GM21576 (cell line): ENCODE measurements at regions not wholly inside any gene's neighbourhood (a gene's known extent, or its start where the extent isn't known, plus 50 kb on each side); places are given as distances from the start of the nearest gene placed in this dataset.

ENCODE experiments used
- ATAC-seq: cut with Tn5 transposase; IDR thresholded peaks from one replicate; pipeline ENCODE4 v1.9.1; 2021; ENCODE audit warnings: mild to moderate bottlenecking, moderate library complexity; ENCODE audit not compliant: unreplicated experiment

- peak; percentile 98 for ATAC-seq
These were observed 120.9 kb downstream of the SAMMSON start for GRCh38 chr3:70120357-70120966.

GRCh38 chr3:70127192-70127591 is 127.7 kb downstream of the SAMMSON start:
- no peak for ATAC-seq

- ATAC-seq, result no peak
These were observed 137.8 kb downstream of the SAMMSON start for GRCh38 chr3:70137366-70137765.

GRCh38 chr3:70138606-70139005 is 139.1 kb downstream of the SAMMSON start:
- ATAC-seq, result no peak
